NB4 (cell line): ENCODE measurements at regions not wholly inside any gene's neighbourhood (a gene's known extent, or its start where the extent isn't known, plus 50 kb on each side); places are given as distances from the start of the nearest gene placed in this dataset.

Experiments
- CTCF ChIP-seq: IDR thresholded peaks from one replicate; pipeline ENCODE4 v1.5.1; 2012; ENCODE audit warnings: low read depth, low read length
- MAX ChIP-seq: IDR thresholded peaks from 2 replicates; pipeline ENCODE4 v1.6.1; 2011; ENCODE audit warnings: low read depth, low read length
- MYC ChIP-seq: IDR thresholded peaks from 2 replicates; pipeline ENCODE4 v1.6.1; 2011; ENCODE audit warnings: low read depth, low read length
- POLR2A ChIP-seq: IDR thresholded peaks from 2 replicates; pipeline ENCODE4 v1.6.1; 2011; ENCODE audit warnings: mild to moderate bottlenecking; ENCODE audit not compliant: insufficient read length; ENCODE audit errors: extremely low read depth

GRCh38 chr2:37588316-37588777 is 83.1 kb downstream of the CDC42EP3 start:
- TF ChIP-seq CTCF (no peak), POLR2A (no peak), MAX (no peak), MYC (no peak)
